SK-N-SH treated with all-trans-retinoic acid at 6 μM for 48 hours (cell line): ENCODE measurements at regions not wholly inside any gene's neighbourhood (a gene's known extent, or its start where the extent isn't known, plus 50 kb on each side); places are given as distances from the start of the nearest gene placed in this dataset.
A peak's percentile ranks its signal among the peaks of the same experiment; 100 is the strongest.

ENCODE experiments used
- ATAC-seq: fragments of 200-7000 bp; cut with Tn5 transposase; 3 replicates; pipeline ENCODE4 v1.9.1; 2020; ENCODE audit warnings: mild to moderate bottlenecking, moderate library complexity
- CREB5 ChIP-seq: fragments of 250-450 bp; sonication (Bioruptor Pico); IDR thresholded peaks from 2 replicates; pipeline ENCODE4 v1.5.1; 2020; ENCODE audit warnings: low read depth, mild to moderate bottlenecking, moderate library complexity
- CSDC2 ChIP-seq: fragments of 250-450 bp; sonication (Bioruptor Pico); IDR thresholded peaks from 2 replicates; pipeline ENCODE4 v1.5.0; 2020; ENCODE audit warnings: mild to moderate bottlenecking, moderate library complexity
- ESRRG ChIP-seq: fragments of 250-450 bp; sonication (Bioruptor Pico); IDR thresholded peaks from 2 replicates; pipeline ENCODE4 v1.6.1; 2021; ENCODE audit warnings: mild to moderate bottlenecking
- ISL1 ChIP-seq: fragments of 250-450 bp; sonication (Bioruptor Pico); IDR thresholded peaks from 2 replicates; pipeline ENCODE4 v2.1.2; 2022; ENCODE audit warnings: mild to moderate bottlenecking, moderate library complexity
- OSR1 ChIP-seq: fragments of 250-450 bp; sonication (Bioruptor Pico); IDR thresholded peaks from 2 replicates; pipeline ENCODE4 v1.8.0; 2022; ENCODE audit warnings: moderate library complexity, mild to moderate bottlenecking, inconsistent platforms
- PATZ1 ChIP-seq: fragments of 250-450 bp; sonication (Bioruptor Pico); IDR thresholded peaks from 2 replicates; pipeline ENCODE4 v1.8.0; 2020; ENCODE audit warnings: mild to moderate bottlenecking, moderate library complexity, borderline replicate concordance
- POU6F1 ChIP-seq: fragments of 250-450 bp; sonication (Bioruptor Pico); IDR thresholded peaks from 2 replicates; pipeline ENCODE4 v1.8.0; 2021; ENCODE audit warnings: low read depth, mild to moderate bottlenecking, moderate library complexity, borderline replicate concordance
- PPARA ChIP-seq: fragments of 250-450 bp; sonication (Bioruptor Pico); IDR thresholded peaks from 2 replicates; pipeline ENCODE4 v1.5.0; 2020; ENCODE audit warnings: mild to moderate bottlenecking, borderline replicate concordance
- RARB ChIP-seq: fragments of 250-450 bp; sonication (Bioruptor Pico); IDR thresholded peaks from 2 replicates; pipeline ENCODE4 v1.8.0; 2021; ENCODE audit warnings: mild to moderate bottlenecking, moderate library complexity
- SNAI2 ChIP-seq: fragments of 250-450 bp; sonication (Bioruptor Pico); IDR thresholded peaks from 2 replicates; pipeline ENCODE4 v1.5.0; 2020; ENCODE audit warnings: mild to moderate bottlenecking, moderate library complexity
- TCF4 ChIP-seq: fragments of 250-450 bp; sonication (Bioruptor Pico); IDR thresholded peaks from 2 replicates; pipeline ENCODE4 v1.8.0; 2021; ENCODE audit warnings: mild to moderate bottlenecking, moderate library complexity, borderline replicate concordance
- TSHZ2 ChIP-seq: fragments of 250-450 bp; sonication (Bioruptor Pico); IDR thresholded peaks from 2 replicates; pipeline ENCODE4 v1.5.0; 2020; ENCODE audit warnings: mild to moderate bottlenecking, moderate library complexity
- ZC3H10 ChIP-seq: fragments of 250-450 bp; sonication (Bioruptor Pico); IDR thresholded peaks from 2 replicates; pipeline ENCODE4 v1.5.1; 2021; ENCODE audit warnings: mild to moderate bottlenecking, moderate library complexity
- ZFP3 ChIP-seq: fragments of 250-450 bp; sonication (Bioruptor Pico); IDR thresholded peaks from 2 replicates; pipeline ENCODE4 v1.5.0; 2020; ENCODE audit warnings: mild to moderate bottlenecking, moderate library complexity
- ZFP30 ChIP-seq: fragments of 450-650 bp; formaldehyde crosslinking; IDR thresholded peaks from 2 replicates; pipeline ENCODE4 v1.5.0; 2022; ENCODE audit warnings: mild to moderate bottlenecking, moderate library complexity
- ZNF70 ChIP-seq: fragments of 450-650 bp; formaldehyde crosslinking; IDR thresholded peaks from 2 replicates; pipeline ENCODE4 v1.5.0; 2020; ENCODE audit warnings: mild to moderate bottlenecking, moderate library complexity
- ZNF8 ChIP-seq: fragments of 450-650 bp; formaldehyde crosslinking; IDR thresholded peaks from 2 replicates; pipeline ENCODE4 v1.5.0; 2020; ENCODE audit warnings: mild to moderate bottlenecking, moderate library complexity

- TF ChIP-seq PPARA (CRISPR knock-in tag) (no peak), ZNF70 (CRISPR knock-in tag) (no peak), ZFP3 (no peak)
- no peak for ATAC-seq
These were observed 112.3 kb downstream of the SLC25A47 start for GRCh38 chr14:100435459-100435858.

- ATAC-seq: no peak
These were observed 113.7 kb downstream of the SLC25A47 start for GRCh38 chr14:100436745-100437406.

GRCh38 chr14:100438271-100438670, 115.1 kb downstream of the SLC25A47 start:
- TF ChIP-seq SNAI2 (CRISPR knock-in tag) (no peak), ZC3H10 (CRISPR knock-in tag) (peak; percentile 59), TCF4 (CRISPR knock-in tag) (peak; percentile 70), ISL1 (CRISPR knock-in tag) (peak; percentile 89), ZFP30 (no peak), PATZ1 (CRISPR knock-in tag) (peak; percentile 57; the same call in 1 of the 2 replicates)
- ATAC-seq: no peak

More at GRCh38 chr14:100436745-100437406, 113.7 kb downstream of the SLC25A47 start:
- TF ChIP-seq TSHZ2: no peak

GRCh38 chr14:100438678-100439592, 115.8 kb downstream of the SLC25A47 start:
- peak; percentile 25; the same call in 1 of the 2 replicates for TF ChIP-seq TCF4 (CRISPR knock-in tag)
- no peak for TF ChIP-seq PPARA (CRISPR knock-in tag)
- no peak for TF ChIP-seq RARB (CRISPR knock-in tag)
- no peak for TF ChIP-seq ZNF8
- no peak for TF ChIP-seq CREB5
- TF ChIP-seq POU6F1 (CRISPR knock-in tag): no peak
- no peak for TF ChIP-seq ZFP30
- 0 out of 2 replicates have a peak, but pooled peaks have one; percentile 44 for TF ChIP-seq TSHZ2
- no peak for TF ChIP-seq CSDC2
- no peak for TF ChIP-seq ESRRG (CRISPR knock-in tag)
- TF ChIP-seq OSR1 (CRISPR knock-in tag): no peak
- TF ChIP-seq ZFP3: no peak
- TF ChIP-seq ISL1 (CRISPR knock-in tag): 0 out of 2 replicates have a peak, but pooled peaks have one; percentile 33
- peak; percentile 62 for ATAC-seq
